ENCODE measurements at regions not wholly inside any gene's neighbourhood (a gene's known extent, or its start where the extent isn't known, plus 50 kb on each side); places are given as distances from the start of the nearest gene placed in this dataset.

- in situ Hi-C loops (cut with HindIII; ENCODE audit: low pct_unique_long_range_greater_than_20kb, low sequenced_read_pairs): no loop called here
- no peak for TF ChIP-seq JUND (IDR thresholded peaks at IDR 0.05; ENCODE audit: low read depth)
- no peak for DNase-seq (ENCODE audit: low read depth in 1 of 2, low spot score in 1 of 2)
Observed at GRCh38 chr3:70861855-70862254, 549.4 kb upstream of the MDFIC2 start.

DNA sequence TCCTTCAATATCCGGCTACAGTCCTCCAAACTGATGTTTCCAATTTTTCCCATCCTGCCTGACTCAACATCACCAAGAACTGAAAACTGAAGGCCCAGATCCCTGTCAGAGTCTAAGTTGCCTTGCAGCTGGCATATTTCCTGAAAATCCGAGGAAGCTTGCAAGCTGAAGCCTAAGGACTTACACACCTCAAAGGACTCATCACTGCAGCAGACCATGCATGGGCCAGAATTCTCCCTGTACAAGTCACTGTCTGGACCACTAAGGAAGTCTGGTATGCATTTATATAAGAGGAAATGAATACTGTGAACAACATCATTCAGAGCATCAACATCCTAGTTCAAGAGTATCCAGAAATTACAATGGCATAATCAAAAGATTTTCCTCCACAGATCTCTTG lies 548.8 kb upstream of the MDFIC2 start:
- DNase-seq (ENCODE audit: low read depth in 1 of 2, low spot score in 1 of 2): no peak
- in situ Hi-C loops (cut with HindIII; ENCODE audit: low pct_unique_long_range_greater_than_20kb, low sequenced_read_pairs): no loop called here
- no peak for TF ChIP-seq JUND (IDR thresholded peaks at IDR 0.05; ENCODE audit: low read depth)

DNA sequence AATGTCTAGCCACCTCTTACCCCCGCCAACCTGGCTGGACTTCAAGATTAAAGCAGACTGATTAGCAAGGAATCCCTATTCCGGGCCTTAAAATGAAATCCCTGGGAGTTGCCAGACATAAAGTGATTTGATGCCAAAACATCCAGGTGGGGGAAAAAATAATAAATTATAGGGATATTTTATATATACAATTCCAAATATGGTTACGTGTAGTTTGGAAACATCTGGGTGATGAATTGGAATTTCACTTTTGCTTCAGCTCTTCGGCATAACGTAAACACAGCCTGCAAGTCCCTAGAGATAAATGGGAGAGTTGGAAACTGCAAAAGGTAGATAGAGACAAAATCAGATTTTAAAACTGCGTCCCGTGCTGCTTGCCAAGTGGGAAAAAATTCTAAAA lies 545.5 kb upstream of the MDFIC2 start:
- in situ Hi-C loops (cut with HindIII; ENCODE audit: low pct_unique_long_range_greater_than_20kb, low sequenced_read_pairs): no loop called here
- DNase-seq (ENCODE audit: low read depth in 1 of 2, low spot score in 1 of 2): no peak
- TF ChIP-seq JUND (IDR thresholded peaks at IDR 0.05; ENCODE audit: low read depth): no peak

GRCh38 chr3:70856414-70857162 lies 544.1 kb upstream of the MDFIC2 start:
- in situ Hi-C loops (cut with HindIII; ENCODE audit: low pct_unique_long_range_greater_than_20kb, low sequenced_read_pairs): no loop called here
- no peak for TF ChIP-seq JUND (IDR thresholded peaks at IDR 0.05; ENCODE audit: low read depth)

GRCh38 chr3:70855149-70855548 lies 542.7 kb upstream of the MDFIC2 start:
- in situ Hi-C loops (cut with HindIII; ENCODE audit: low pct_unique_long_range_greater_than_20kb, low sequenced_read_pairs): no loop called here
- TF ChIP-seq JUND (IDR thresholded peaks at IDR 0.05; ENCODE audit: low read depth): no peak
- no peak for DNase-seq (ENCODE audit: low read depth in 1 of 2, low spot score in 1 of 2)

More at GRCh38 chr3:70856414-70857162, 544.1 kb upstream of the MDFIC2 start:
- no peak for DNase-seq (ENCODE audit: low read depth in 1 of 2, low spot score in 1 of 2)

- in situ Hi-C loops (cut with HindIII; ENCODE audit: low pct_unique_long_range_greater_than_20kb, low sequenced_read_pairs): no loop called here
- no peak for DNase-seq (ENCODE audit: low read depth in 1 of 2, low spot score in 1 of 2)
- no peak for TF ChIP-seq JUND (IDR thresholded peaks at IDR 0.05; ENCODE audit: low read depth)
Observed at GRCh38 chr3:70854108-70854507, 541.7 kb upstream of the MDFIC2 start.

GRCh38 chr3:70853161-70853944 lies 540.9 kb upstream of the MDFIC2 start:
- no peak for DNase-seq (ENCODE audit: low read depth in 1 of 2, low spot score in 1 of 2)
- no peak for TF ChIP-seq JUND (IDR thresholded peaks at IDR 0.05; ENCODE audit: low read depth)
- in situ Hi-C loops (cut with HindIII; ENCODE audit: low pct_unique_long_range_greater_than_20kb, low sequenced_read_pairs): no loop called here

GRCh38 chr3:70849911-70850699 lies 537.7 kb upstream of the MDFIC2 start:
- in situ Hi-C loops (cut with HindIII; ENCODE audit: low pct_unique_long_range_greater_than_20kb, low sequenced_read_pairs): no loop called here
- no peak for TF ChIP-seq JUND (IDR thresholded peaks at IDR 0.05; ENCODE audit: low read depth)
- peak in 1 of 2 experiments; percentile 15 for DNase-seq (ENCODE audit: low read depth in 1 of 2, low spot score in 1 of 2)

DNA sequence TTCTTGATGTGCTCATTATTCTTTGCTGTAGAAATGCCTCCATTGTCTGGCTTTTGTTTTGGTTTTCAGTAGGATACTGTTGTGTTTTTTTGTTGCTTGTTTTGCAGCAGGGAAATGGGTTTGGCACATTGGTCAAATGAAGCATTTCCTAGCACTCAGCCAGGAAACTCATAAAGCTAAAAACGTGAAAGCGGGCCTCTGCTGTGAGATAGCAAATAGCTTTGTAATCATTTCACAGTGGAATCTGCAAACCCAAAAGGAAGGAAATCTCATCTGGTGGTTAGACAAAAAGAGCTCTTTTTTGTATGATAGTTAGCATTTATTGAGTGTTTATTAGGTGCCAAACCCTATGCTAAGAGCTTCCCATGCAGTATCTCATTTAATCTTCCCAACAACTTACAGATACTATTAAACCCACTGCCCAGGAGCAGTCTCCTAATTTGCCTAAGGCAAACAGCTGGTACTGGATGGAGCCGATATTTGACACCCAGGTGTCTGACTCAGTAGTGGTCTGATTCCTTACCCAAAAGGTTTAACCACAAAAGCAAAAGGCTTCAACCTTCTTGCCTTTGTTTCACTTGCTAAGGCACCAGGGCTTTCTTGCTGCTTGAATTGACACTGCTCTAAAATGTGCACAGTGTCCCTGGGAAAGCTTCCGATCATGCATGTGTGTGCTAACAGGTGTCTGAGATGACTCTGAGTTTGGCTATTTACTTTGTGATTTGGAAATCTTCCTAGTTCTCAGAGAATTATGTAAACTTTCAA lies 527.9 kb upstream of the MDFIC2 start:
- in situ Hi-C loops (cut with HindIII; ENCODE audit: low pct_unique_long_range_greater_than_20kb, low sequenced_read_pairs): no loop called here
- no peak for TF ChIP-seq JUND (IDR thresholded peaks at IDR 0.05; ENCODE audit: low read depth)
- peak in 1 of 2 experiments; percentile 10 for DNase-seq (ENCODE audit: low read depth in 1 of 2, low spot score in 1 of 2)

GRCh38 chr3:70833239-70833960 lies 521.0 kb upstream of the MDFIC2 start:
- no peak for TF ChIP-seq JUND (IDR thresholded peaks at IDR 0.05; ENCODE audit: low read depth)
- no peak for DNase-seq (ENCODE audit: low read depth in 1 of 2, low spot score in 1 of 2)
- in situ Hi-C loops (cut with HindIII; ENCODE audit: low pct_unique_long_range_greater_than_20kb, low sequenced_read_pairs): no loop called here

GRCh38 chr3:70832834-70833205 lies 520.4 kb upstream of the MDFIC2 start:
- DNase-seq (ENCODE audit: low read depth in 1 of 2, low spot score in 1 of 2): no peak

More at GRCh38 chr3:70832834-70833205, 520.4 kb upstream of the MDFIC2 start:
- in situ Hi-C loops (cut with HindIII; ENCODE audit: low pct_unique_long_range_greater_than_20kb, low sequenced_read_pairs): no loop called here
- no peak for TF ChIP-seq JUND (IDR thresholded peaks at IDR 0.05; ENCODE audit: low read depth)
